Bone marrow (tissue), 2 donors: ENCODE measurements at regions not wholly inside any gene's neighbourhood (a gene's known extent, or its start where the extent isn't known, plus 50 kb on each side); places are given as distances from the start of the nearest gene placed in this dataset.
"Not testable (repeated sequence)": the region's sequence is repeated elsewhere in the genome, so short reads cannot be mapped to it uniquely, and the experiment has no call there.

Source experiments
- DNase-seq, 2 donors: peaks; one replicate each; lab custom pipeline; 2025; lab: John Stamatoyannopoulos, UW

- DNase-seq, result no peak
Measured at GRCh38 chr5:30150231-30150630, 1043.3 kb upstream of the CDH6 start.

- no peak for DNase-seq
Measured at GRCh38 chr5:30149526-30149925, 1044.0 kb upstream of the CDH6 start.

GRCh38 chr5:30147976-30148375 is 1045.5 kb upstream of the CDH6 start:
- no peak for DNase-seq

- DNase-seq, result not testable (repeated sequence)
Measured at GRCh38 chr5:30144059-30144458, 1049.4 kb upstream of the CDH6 start.

- DNase-seq, result no peak
Measured at GRCh38 chr5:30142432-30142831, 1051.1 kb upstream of the CDH6 start.

- DNase-seq, result no peak
Measured at GRCh38 chr5:30121043-30121442, 1072.4 kb upstream of the CDH6 start.

GRCh38 chr5:30117135-30117534 is 1076.4 kb upstream of the CDH6 start:
- DNase-seq, result no peak

- DNase-seq, result no peak
Measured at GRCh38 chr5:30113542-30113941, 1079.9 kb upstream of the CDH6 start.

- DNase-seq, result no peak
Measured at GRCh38 chr5:30112867-30113266, 1080.6 kb upstream of the CDH6 start.

- no peak for DNase-seq
Measured at GRCh38 chr5:30108051-30108450, 1085.4 kb upstream of the CDH6 start.

- DNase-seq, result no peak
Measured at GRCh38 chr5:30106596-30106995, 1086.9 kb upstream of the CDH6 start.

GRCh38 chr5:30104872-30105596 is 1088.5 kb upstream of the CDH6 start:
- DNase-seq, result no peak

- DNase-seq, result no peak
Measured at GRCh38 chr5:30103452-30104202, 1089.9 kb upstream of the CDH6 start.

- no peak for DNase-seq
Measured at GRCh38 chr5:30103052-30103451, 1090.4 kb upstream of the CDH6 start.

GRCh38 chr5:30102185-30102584 is 1091.3 kb upstream of the CDH6 start:
- DNase-seq, result no peak

GRCh38 chr5:30100929-30101328 is 1092.6 kb upstream of the CDH6 start:
- no peak for DNase-seq

GRCh38 chr5:30100148-30100713 is 1093.3 kb upstream of the CDH6 start:
- DNase-seq, result no peak

- no peak for DNase-seq
Measured at GRCh38 chr5:30099634-30100033, 1093.9 kb upstream of the CDH6 start.

GRCh38 chr5:30098940-30099339 is 1094.5 kb upstream of the CDH6 start:
- DNase-seq, result no peak

GRCh38 chr5:30092548-30092947 is 1100.9 kb upstream of the CDH6 start:
- DNase-seq, result no peak

- DNase-seq, result no peak
Measured at GRCh38 chr5:30069441-30070263, 1123.8 kb upstream of the CDH6 start.

- DNase-seq, result no peak
Measured at GRCh38 chr5:30063503-30063902, 1130.0 kb upstream of the CDH6 start.
